ENCODE measurements at regions not wholly inside any gene's neighbourhood (a gene's known extent, or its start where the extent isn't known, plus 50 kb on each side); places are given as distances from the start of the nearest gene placed in this dataset.

DNA sequence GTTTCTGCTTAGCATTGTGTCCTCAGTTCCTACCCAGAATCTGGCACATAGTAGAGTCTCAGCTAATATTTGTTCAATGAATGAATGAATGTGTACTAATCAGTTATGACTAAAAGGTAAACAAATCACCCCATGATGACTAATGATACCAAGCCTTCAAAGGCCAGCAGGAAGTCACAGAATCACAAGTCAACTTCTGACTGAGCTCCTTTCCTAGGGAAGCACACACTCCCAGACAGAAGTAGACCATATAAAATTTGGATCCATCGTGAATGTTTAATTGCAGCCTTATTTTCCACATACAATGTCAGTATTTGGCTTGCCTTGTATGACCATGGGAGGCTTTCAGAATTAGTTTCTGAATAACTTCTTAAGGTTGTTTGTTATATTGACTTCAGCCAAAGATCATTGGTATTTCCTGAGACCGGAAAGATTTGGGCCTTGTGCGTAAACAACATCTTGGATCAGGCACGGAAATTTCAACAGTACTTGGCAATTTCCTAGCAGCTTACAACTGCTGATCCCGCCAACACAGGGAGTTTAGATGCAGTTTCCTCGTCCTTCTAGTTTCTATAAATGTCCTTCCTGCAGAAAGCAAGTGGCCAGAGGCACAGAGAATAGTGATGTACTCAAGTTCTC, 185.9 kb upstream of the ATP1B1 start:
- Histone ChIP-seq H3K27me3 (ENCODE audit: control insufficient read depth in 1 of 2, insufficient read depth in 2 of 2, low read length in 2 of 2) (no peaks in the 10 kb centered on the region), H3K4me3 (ENCODE audit: low read depth in 1 of 2, low read length in 2 of 2) (no peak overlapping the region), H3K9ac (ENCODE audit: low read length) (no peak overlapping the region), H3K9me3 (ENCODE audit: low read length) (no peaks in the 10 kb centered on the region), H3K27ac (ENCODE audit: low read depth, low read length) (no peak overlapping the region), H3K36me3 (ENCODE audit: insufficient read depth, low read length) (no peaks in the 10 kb centered on the region), H3K4me1 (ENCODE audit: insufficient read depth, low read length) (no peaks in the 10 kb centered on the region)

DNA sequence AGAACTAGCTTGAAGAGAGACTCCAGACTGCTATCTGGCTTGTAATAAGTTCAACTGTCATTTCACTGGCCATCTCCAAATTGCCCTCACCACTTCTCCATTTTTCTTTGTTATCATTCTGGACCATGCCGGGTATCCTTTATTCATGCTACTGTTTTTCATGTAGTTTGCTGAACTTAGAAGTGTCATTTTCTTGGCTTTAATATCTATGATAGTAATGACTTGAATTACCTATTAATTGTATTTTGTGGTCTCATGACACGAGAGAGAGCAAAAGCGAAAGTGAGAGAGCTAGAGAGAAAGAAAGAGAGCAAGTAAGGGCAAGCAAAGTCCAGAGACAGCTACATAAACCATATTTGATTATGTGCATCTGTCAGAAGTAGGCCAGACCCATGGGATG, 184.9 kb upstream of the ATP1B1 start:
- H3K4me1 ChIP-seq (ENCODE audit: insufficient read depth, low read length) = no peaks in the 10 kb centered on the region
- H3K9me3 ChIP-seq (ENCODE audit: low read length) = no peaks in the 10 kb centered on the region
- H3K36me3 ChIP-seq (ENCODE audit: insufficient read depth, low read length) = no peaks in the 10 kb centered on the region
- H3K9ac ChIP-seq (ENCODE audit: low read length) = no peak overlapping the region
- no peaks in the 10 kb centered on the region for H3K27me3 ChIP-seq (ENCODE audit: control insufficient read depth in 1 of 2, insufficient read depth in 2 of 2, low read length in 2 of 2)
- H3K4me3 ChIP-seq (ENCODE audit: low read depth in 1 of 2, low read length in 2 of 2) = no peak overlapping the region
- no peak overlapping the region for H3K27ac ChIP-seq (ENCODE audit: low read depth, low read length)

DNA sequence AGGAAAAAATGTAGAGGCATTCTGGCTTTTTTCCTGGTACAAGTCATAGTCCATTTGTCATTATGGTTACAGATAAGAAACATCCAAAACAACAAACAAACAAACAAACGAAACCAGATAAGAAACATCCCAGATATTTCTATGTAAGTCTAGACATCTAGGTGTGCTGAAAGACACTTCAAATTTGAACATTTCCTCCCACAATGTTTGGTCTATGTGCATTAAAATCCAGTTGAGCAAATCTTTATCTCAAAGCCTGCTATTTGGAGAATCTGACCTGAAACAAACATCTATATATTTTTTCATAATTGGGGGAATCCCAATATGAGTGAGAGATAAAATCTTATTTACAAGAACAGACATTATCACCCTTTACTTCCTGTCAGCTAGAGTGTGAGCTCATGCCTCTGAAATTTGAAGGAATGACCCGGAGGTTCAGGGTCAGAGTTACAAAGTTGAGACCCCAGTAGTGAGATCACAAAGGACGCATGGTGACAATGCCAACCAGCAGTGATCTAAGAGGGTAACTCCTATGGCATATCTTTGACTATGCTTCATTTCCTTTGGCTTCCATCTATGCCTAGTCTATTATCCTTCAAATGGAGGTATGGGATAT, 182.9 kb upstream of the ATP1B1 start:
- Histone ChIP-seq H3K9me3 (ENCODE audit: low read length) (no peaks in the 10 kb centered on the region), H3K4me3 (ENCODE audit: low read depth in 1 of 2, low read length in 2 of 2) (no peak overlapping the region), H3K27me3 (ENCODE audit: control insufficient read depth in 1 of 2, insufficient read depth in 2 of 2, low read length in 2 of 2) (no peaks in the 10 kb centered on the region), H3K4me1 (ENCODE audit: insufficient read depth, low read length) (no peaks in the 10 kb centered on the region), H3K27ac (ENCODE audit: low read depth, low read length) (no peak overlapping the region), H3K9ac (ENCODE audit: low read length) (no peak overlapping the region), H3K36me3 (ENCODE audit: insufficient read depth, low read length) (no peaks in the 10 kb centered on the region)

GRCh38 chr1:168924976-168925375, 181.5 kb upstream of the ATP1B1 start:
- no peaks in the 10 kb centered on the region for H3K4me1 ChIP-seq (ENCODE audit: insufficient read depth, low read length)
- no peaks in the 10 kb centered on the region for H3K27me3 ChIP-seq (ENCODE audit: control insufficient read depth in 1 of 2, insufficient read depth in 2 of 2, low read length in 2 of 2)
- no peaks in the 10 kb centered on the region for H3K9me3 ChIP-seq (ENCODE audit: low read length)
- H3K36me3 ChIP-seq (ENCODE audit: insufficient read depth, low read length) = no peaks in the 10 kb centered on the region
- H3K27ac ChIP-seq (ENCODE audit: low read depth, low read length) = no peak overlapping the region
- no peak overlapping the region for H3K9ac ChIP-seq (ENCODE audit: low read length)
- no peak overlapping the region for H3K4me3 ChIP-seq (ENCODE audit: low read depth in 1 of 2, low read length in 2 of 2)

DNA sequence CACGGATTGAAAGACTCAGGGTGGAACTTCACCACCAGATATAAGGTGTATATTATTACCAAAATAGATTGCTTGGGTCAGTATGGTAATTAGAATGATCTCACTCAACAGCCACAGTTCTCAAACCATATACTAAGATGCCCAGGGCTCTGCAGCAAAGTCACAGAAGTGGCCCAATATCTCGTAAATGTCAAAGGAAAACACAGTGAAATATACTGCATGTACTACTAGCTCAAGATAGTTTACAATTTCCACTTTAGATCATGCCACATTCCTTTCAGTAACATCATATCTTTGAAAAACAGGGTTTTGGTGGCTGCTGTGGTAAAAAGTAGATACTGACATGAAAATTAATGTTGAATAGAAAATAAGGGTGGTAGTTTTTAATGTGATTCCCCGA, 180.3 kb upstream of the ATP1B1 start:
- no peak overlapping the region for H3K27ac ChIP-seq (ENCODE audit: low read depth, low read length)
- H3K9me3 ChIP-seq (ENCODE audit: low read length) = no peaks in the 10 kb centered on the region
- no peaks in the 10 kb centered on the region for H3K36me3 ChIP-seq (ENCODE audit: insufficient read depth, low read length)
- H3K4me1 ChIP-seq (ENCODE audit: insufficient read depth, low read length) = no peaks in the 10 kb centered on the region
- no peak overlapping the region for H3K4me3 ChIP-seq (ENCODE audit: low read depth in 1 of 2, low read length in 2 of 2)
- H3K9ac ChIP-seq (ENCODE audit: low read length) = no peak overlapping the region
- no peaks in the 10 kb centered on the region for H3K27me3 ChIP-seq (ENCODE audit: control insufficient read depth in 1 of 2, insufficient read depth in 2 of 2, low read length in 2 of 2)

GRCh38 chr1:168932539-168932938, 174.0 kb upstream of the ATP1B1 start:
- Histone ChIP-seq H3K4me1 (ENCODE audit: insufficient read depth, low read length) (no peaks in the 10 kb centered on the region), H3K27me3 (ENCODE audit: control insufficient read depth in 1 of 2, insufficient read depth in 2 of 2, low read length in 2 of 2) (no peaks in the 10 kb centered on the region), H3K9me3 (ENCODE audit: low read length) (no peaks in the 10 kb centered on the region), H3K9ac (ENCODE audit: low read length) (no peak overlapping the region), H3K27ac (ENCODE audit: low read depth, low read length) (no peak overlapping the region), H3K36me3 (ENCODE audit: insufficient read depth, low read length) (no peaks in the 10 kb centered on the region), H3K4me3 (ENCODE audit: low read depth in 1 of 2, low read length in 2 of 2) (no peak overlapping the region)

GRCh38 chr1:168933141-168933805, 173.2 kb upstream of the ATP1B1 start:
- Histone ChIP-seq H3K9me3 (ENCODE audit: low read length) (no peaks in the 10 kb centered on the region), H3K27ac (ENCODE audit: low read depth, low read length) (no peak overlapping the region), H3K9ac (ENCODE audit: low read length) (no peak overlapping the region), H3K4me1 (ENCODE audit: insufficient read depth, low read length) (no peaks in the 10 kb centered on the region), H3K4me3 (ENCODE audit: low read depth in 1 of 2, low read length in 2 of 2) (no peak overlapping the region), H3K36me3 (ENCODE audit: insufficient read depth, low read length) (no peaks in the 10 kb centered on the region), H3K27me3 (ENCODE audit: control insufficient read depth in 1 of 2, insufficient read depth in 2 of 2, low read length in 2 of 2) (no peaks in the 10 kb centered on the region)

DNA sequence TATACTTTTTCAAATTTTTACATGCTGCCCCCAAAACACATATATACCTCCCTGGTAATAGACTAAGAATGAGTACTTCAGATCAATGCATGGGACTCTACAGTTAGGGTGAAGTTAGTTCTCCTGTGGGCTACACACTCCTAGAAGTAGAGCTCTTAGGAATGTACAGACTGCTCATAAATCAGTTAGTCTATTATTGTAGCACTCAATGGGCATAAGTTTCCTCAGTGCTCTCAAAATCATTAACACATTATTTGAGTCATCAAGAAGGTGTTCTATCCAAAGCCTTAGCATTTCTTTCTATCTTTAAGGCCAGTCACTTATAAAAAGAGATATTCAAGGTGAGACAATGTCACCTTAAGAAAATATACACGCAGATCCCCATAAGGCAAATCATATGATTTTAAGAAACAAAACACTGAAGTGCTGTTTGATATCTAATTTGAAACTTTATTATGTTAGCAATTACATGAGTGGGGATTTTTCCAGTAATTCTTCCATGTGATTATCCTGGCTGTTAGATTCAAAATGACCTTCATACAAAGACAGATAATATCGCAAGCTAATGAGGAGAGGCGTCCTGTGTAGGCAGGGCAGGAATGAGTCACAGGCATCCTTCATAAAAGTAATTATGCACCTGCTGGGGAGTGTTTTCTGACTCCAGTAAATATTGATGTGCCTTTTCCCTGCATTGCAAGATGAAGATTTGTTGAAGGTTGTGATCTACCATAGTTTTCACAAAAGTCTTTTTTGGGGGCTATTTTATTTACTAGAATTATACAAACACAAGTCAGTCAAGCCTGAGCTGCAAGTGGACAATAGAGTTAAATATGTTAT, 167.2 kb upstream of the ATP1B1 start:
- no peak overlapping the region for H3K4me3 ChIP-seq (ENCODE audit: low read depth in 1 of 2, low read length in 2 of 2)
- H3K9me3 ChIP-seq (ENCODE audit: low read length) = no peaks in the 10 kb centered on the region
- H3K36me3 ChIP-seq (ENCODE audit: insufficient read depth, low read length) = no peaks in the 10 kb centered on the region
- H3K9ac ChIP-seq (ENCODE audit: low read length) = no peak overlapping the region
- no peaks in the 10 kb centered on the region for H3K4me1 ChIP-seq (ENCODE audit: insufficient read depth, low read length)
- H3K27ac ChIP-seq (ENCODE audit: low read depth, low read length) = no peak overlapping the region
- H3K27me3 ChIP-seq (ENCODE audit: control insufficient read depth in 1 of 2, insufficient read depth in 2 of 2, low read length in 2 of 2) = no peaks in the 10 kb centered on the region

- no peak overlapping the region for H3K4me3 ChIP-seq (ENCODE audit: low read depth in 1 of 2, low read length in 2 of 2)
- H3K9me3 ChIP-seq (ENCODE audit: low read length) = no peaks in the 10 kb centered on the region
- H3K9ac ChIP-seq (ENCODE audit: low read length) = no peak overlapping the region
- H3K27me3 ChIP-seq (ENCODE audit: control insufficient read depth in 1 of 2, insufficient read depth in 2 of 2, low read length in 2 of 2) = no peaks in the 10 kb centered on the region
- no peaks in the 10 kb centered on the region for H3K4me1 ChIP-seq (ENCODE audit: insufficient read depth, low read length)
- no peak overlapping the region for H3K27ac ChIP-seq (ENCODE audit: low read depth, low read length)
- no peaks in the 10 kb centered on the region for H3K36me3 ChIP-seq (ENCODE audit: insufficient read depth, low read length)
Observed at GRCh38 chr1:168939947-168940223, 166.6 kb upstream of the ATP1B1 start.

GRCh38 chr1:168941640-168942039, 164.8 kb upstream of the ATP1B1 start:
- Histone ChIP-seq H3K36me3 (ENCODE audit: insufficient read depth, low read length) (no peaks in the 10 kb centered on the region), H3K4me1 (ENCODE audit: insufficient read depth, low read length) (peaks cover 14% of the 10 kb centered on the region), H3K27ac (ENCODE audit: low read depth, low read length) (no peak overlapping the region), H3K9me3 (ENCODE audit: low read length) (no peaks in the 10 kb centered on the region), H3K4me3 (ENCODE audit: low read depth in 1 of 2, low read length in 2 of 2) (no peak overlapping the region), H3K27me3 (ENCODE audit: control insufficient read depth in 1 of 2, insufficient read depth in 2 of 2, low read length in 2 of 2) (no peaks in the 10 kb centered on the region), H3K9ac (ENCODE audit: low read length) (no peak overlapping the region)

DNA sequence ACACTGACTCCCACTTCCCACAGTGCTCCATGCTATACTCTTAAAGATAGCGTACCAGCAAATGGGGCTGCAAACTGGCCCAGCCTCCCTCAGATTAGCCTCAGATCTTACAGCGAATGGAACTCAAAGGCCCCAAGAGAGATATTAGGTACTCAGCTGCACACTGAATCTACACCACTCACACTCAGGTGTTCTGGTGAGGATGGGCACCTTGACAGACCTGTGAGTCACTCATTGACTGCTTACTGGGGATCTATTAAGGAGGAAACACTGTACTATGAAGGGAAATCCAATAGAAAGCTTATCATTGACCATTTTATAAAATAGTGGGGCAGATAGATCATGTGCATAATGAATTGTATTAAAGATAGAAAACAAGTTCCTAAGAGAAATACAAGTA, 164.3 kb upstream of the ATP1B1 start:
- no peak overlapping the region for H3K9ac ChIP-seq (ENCODE audit: low read length)
- no peaks in the 10 kb centered on the region for H3K36me3 ChIP-seq (ENCODE audit: insufficient read depth, low read length)

More for the DNA sequence above, 164.3 kb upstream of the ATP1B1 start:
- Histone ChIP-seq H3K27ac (ENCODE audit: low read depth, low read length) (no peak overlapping the region), H3K9me3 (ENCODE audit: low read length) (no peaks in the 10 kb centered on the region), H3K4me3 (ENCODE audit: low read depth in 1 of 2, low read length in 2 of 2) (no peak overlapping the region), H3K4me1 (ENCODE audit: insufficient read depth, low read length) (peaks cover 14% of the 10 kb centered on the region), H3K27me3 (ENCODE audit: control insufficient read depth in 1 of 2, insufficient read depth in 2 of 2, low read length in 2 of 2) (no peaks in the 10 kb centered on the region)
